ENCODE measurements at regions not wholly inside any gene's neighbourhood (a gene's known extent, or its start where the extent isn't known, plus 50 kb on each side); places are given as distances from the start of the nearest gene placed in this dataset.

GRCh38 chr2:61759718-61760117 is 94.1 kb downstream of the FAM161A start:
- peaks cover 25% of the 10 kb centered on the region for H3K9me3 Mint-ChIP-seq (ENCODE audit: unreplicated experiment)
- H3K4me1 Mint-ChIP-seq (ENCODE audit: insufficient read depth, unreplicated experiment), result peaks cover 18% of the 10 kb centered on the region
- no peaks in the 10 kb centered on the region for H3K36me3 Mint-ChIP-seq (ENCODE audit: insufficient read depth, unreplicated experiment)
- H3K27ac Mint-ChIP-seq (ENCODE audit: low read depth, unreplicated experiment), result peak overlapping the region; percentile 92
- H3K27me3 Mint-ChIP-seq (ENCODE audit: insufficient read depth, unreplicated experiment), result no peaks in the 10 kb centered on the region
- CTCF ChIA-PET, result interaction anchor here (0.6 kb wide), 1 partner anchor 159 kb away, joined by 3 read pairs; no protein-coding TSS in a partner anchor
- intact Hi-C loops (cut with micrococcal nuclease), result loop anchor here (1.0 to 5.0 kb wide), 2 partner anchors 93 to 223 kb away; partner anchors contain the start of gene FAM161A
- BruUV-seq (replicated peaks), result no TSS peak
- H3K4me3 Mint-ChIP-seq (ENCODE audit: unreplicated experiment), result peak overlapping the region; percentile 57
- POLR2A ChIA-PET, result interaction anchor here (0.7 to 2.0 kb wide), 2 partner anchors 221 to 744 kb away, joined by 4 to 11 read pairs; partner anchors contain the start of gene XPO1
- DNase-seq (ENCODE audit: unreplicated experiment), result peak; percentile 57
- no peak for TF ChIP-seq CTCF (IDR thresholded peaks at IDR 0.05; ENCODE audit: unreplicated experiment)

DNA sequence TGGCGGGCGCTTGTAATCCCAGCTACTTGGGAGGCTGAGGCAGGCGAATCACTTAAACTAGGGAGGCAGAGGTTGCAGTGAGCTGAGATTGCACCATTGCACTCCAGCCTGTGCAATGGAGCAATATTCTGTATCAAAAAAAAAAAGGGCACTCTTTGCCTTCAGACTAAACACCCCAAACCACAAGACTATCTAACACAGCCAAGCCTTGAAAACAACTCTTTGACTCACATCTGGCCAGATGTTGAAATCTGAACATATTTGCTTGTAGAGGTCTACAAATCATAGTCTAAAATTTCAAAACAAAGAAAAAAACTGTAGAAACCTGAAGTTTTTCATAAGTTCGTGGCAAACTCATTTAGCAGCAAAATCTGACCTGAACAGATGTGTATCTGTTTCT is 94.9 kb downstream of the FAM161A start:
- no TSS peak for BruUV-seq (replicated peaks)
- Mint-ChIP-seq H3K36me3 (ENCODE audit: insufficient read depth, unreplicated experiment) (no peaks in the 10 kb centered on the region), H3K4me3 (ENCODE audit: unreplicated experiment) (no peak overlapping the region), H3K4me1 (ENCODE audit: insufficient read depth, unreplicated experiment) (peaks cover 18% of the 10 kb centered on the region), H3K27me3 (ENCODE audit: insufficient read depth, unreplicated experiment) (no peaks in the 10 kb centered on the region), H3K9me3 (ENCODE audit: unreplicated experiment) (peaks cover 26% of the 10 kb centered on the region), H3K27ac (ENCODE audit: low read depth, unreplicated experiment) (peak overlapping the region; percentile 92)
- DNase-seq (ENCODE audit: unreplicated experiment), result peak; percentile 61
- no peak for TF ChIP-seq CTCF (IDR thresholded peaks at IDR 0.05; ENCODE audit: unreplicated experiment)
- intact Hi-C loops (cut with micrococcal nuclease), result loop anchor here (1.0 kb wide), 1 partner anchor 223 kb away; no protein-coding TSS in a partner anchor
- POLR2A ChIA-PET, result no interaction called here
- CTCF ChIA-PET, result no interaction called here

DNA sequence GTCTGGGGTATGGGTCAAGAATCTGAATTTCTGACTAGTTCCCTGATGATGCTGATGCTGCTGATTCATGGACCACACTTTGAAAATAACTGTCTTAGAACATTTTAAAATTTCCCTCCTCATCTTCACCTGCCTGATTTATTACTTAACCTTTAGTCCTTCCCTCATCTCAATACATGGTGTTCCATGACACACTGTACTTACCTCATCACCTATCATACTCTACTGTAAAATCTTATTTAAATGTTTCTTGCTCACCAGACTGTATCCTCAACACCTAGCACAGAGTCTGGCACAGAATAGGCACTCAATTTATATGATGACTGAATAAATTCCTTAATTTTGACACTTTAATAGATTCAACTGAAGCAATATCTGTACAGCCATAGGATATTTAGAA is 95.7 kb downstream of the FAM161A start:
- H3K4me1 Mint-ChIP-seq (ENCODE audit: insufficient read depth, unreplicated experiment), result peaks cover 18% of the 10 kb centered on the region
- ChIA-PET POLR2A (no interaction called here), CTCF (no interaction called here)
- no peak overlapping the region for H3K27ac Mint-ChIP-seq (ENCODE audit: low read depth, unreplicated experiment)
- no peaks in the 10 kb centered on the region for H3K36me3 Mint-ChIP-seq (ENCODE audit: insufficient read depth, unreplicated experiment)
- H3K4me3 Mint-ChIP-seq (ENCODE audit: unreplicated experiment), result no peak overlapping the region
- no TSS peak for BruUV-seq (replicated peaks)
- no peak for DNase-seq (ENCODE audit: unreplicated experiment)
- H3K27me3 Mint-ChIP-seq (ENCODE audit: insufficient read depth, unreplicated experiment), result no peaks in the 10 kb centered on the region
- H3K9me3 Mint-ChIP-seq (ENCODE audit: unreplicated experiment), result peaks cover 26% of the 10 kb centered on the region
- intact Hi-C loops (cut with micrococcal nuclease), result no loop called here
- no peak for TF ChIP-seq CTCF (IDR thresholded peaks at IDR 0.05; ENCODE audit: unreplicated experiment)

DNA sequence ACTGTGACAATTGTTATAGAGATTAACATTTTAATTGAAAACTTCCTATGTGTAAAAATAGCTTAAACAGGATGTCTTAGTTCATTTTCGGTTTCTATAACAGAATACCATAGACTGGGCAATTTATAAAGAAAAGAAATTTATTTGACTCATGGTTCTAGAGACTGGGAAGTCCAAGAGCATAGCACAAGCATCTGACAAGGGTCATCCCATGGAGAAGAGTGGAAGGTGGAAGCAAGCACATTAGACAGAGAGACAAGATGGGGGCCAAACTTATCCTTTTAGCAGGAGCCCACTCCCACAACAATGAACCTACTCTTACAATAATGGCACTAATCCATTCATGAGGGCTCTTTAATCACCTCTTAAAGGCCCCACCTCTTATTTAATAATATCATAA is 100.3 kb downstream of the FAM161A start:
- POLR2A ChIA-PET, result no interaction called here
- BruUV-seq (replicated peaks), result no TSS peak
- CTCF ChIA-PET, result interaction anchor here (0.5 to 0.9 kb wide), 2 partner anchors 10 to 62 kb away, joined by 3 to 5 read pairs; no protein-coding TSS in a partner anchor
- H3K27ac Mint-ChIP-seq (ENCODE audit: low read depth, unreplicated experiment), result no peak overlapping the region
- H3K9me3 Mint-ChIP-seq (ENCODE audit: unreplicated experiment), result peaks cover 26% of the 10 kb centered on the region
- DNase-seq (ENCODE audit: unreplicated experiment), result no peak
- H3K27me3 Mint-ChIP-seq (ENCODE audit: insufficient read depth, unreplicated experiment), result no peaks in the 10 kb centered on the region
- peaks cover 9% of the 10 kb centered on the region for H3K4me1 Mint-ChIP-seq (ENCODE audit: insufficient read depth, unreplicated experiment)
- no peaks in the 10 kb centered on the region for H3K36me3 Mint-ChIP-seq (ENCODE audit: insufficient read depth, unreplicated experiment)
- H3K4me3 Mint-ChIP-seq (ENCODE audit: unreplicated experiment), result no peak overlapping the region
- no peak for TF ChIP-seq CTCF (IDR thresholded peaks at IDR 0.05; ENCODE audit: unreplicated experiment)
- intact Hi-C loops (cut with micrococcal nuclease), result no loop called here

Measured in MCF 10A (cell line).